ENCODE measurements at regions not wholly inside any gene's neighbourhood (a gene's known extent, or its start where the extent isn't known, plus 50 kb on each side); places are given as distances from the start of the nearest gene placed in this dataset.

- Histone ChIP-seq H3K4me1 (no peaks in the 10 kb centered on the region), H2AFZ (no peak overlapping the region), H3K4me2 (ENCODE audit: low read length) (no peak overlapping the region), H3K4me3 (ENCODE audit: low read depth, low read length) (no peak overlapping the region), H3K36me3 (ENCODE audit: control insufficient read depth, insufficient read depth, low read length) (peaks cover 2% of the 10 kb centered on the region), H3K27ac (no peak overlapping the region), H3K79me2 (no peaks in the 10 kb centered on the region), H3K27me3 (ENCODE audit: control insufficient read depth, insufficient read depth, low read length) (no peaks in the 10 kb centered on the region), H3K9ac (no peak overlapping the region), H3K9me3 (ENCODE audit: control insufficient read depth, low read length) (no peaks in the 10 kb centered on the region)
- no peak for TF ChIP-seq CTCF (IDR thresholded peaks at IDR 0.05)
These were observed 1036.3 kb downstream of the TTLL7 start for GRCh38 chr1:82962658-82963057.

DNA sequence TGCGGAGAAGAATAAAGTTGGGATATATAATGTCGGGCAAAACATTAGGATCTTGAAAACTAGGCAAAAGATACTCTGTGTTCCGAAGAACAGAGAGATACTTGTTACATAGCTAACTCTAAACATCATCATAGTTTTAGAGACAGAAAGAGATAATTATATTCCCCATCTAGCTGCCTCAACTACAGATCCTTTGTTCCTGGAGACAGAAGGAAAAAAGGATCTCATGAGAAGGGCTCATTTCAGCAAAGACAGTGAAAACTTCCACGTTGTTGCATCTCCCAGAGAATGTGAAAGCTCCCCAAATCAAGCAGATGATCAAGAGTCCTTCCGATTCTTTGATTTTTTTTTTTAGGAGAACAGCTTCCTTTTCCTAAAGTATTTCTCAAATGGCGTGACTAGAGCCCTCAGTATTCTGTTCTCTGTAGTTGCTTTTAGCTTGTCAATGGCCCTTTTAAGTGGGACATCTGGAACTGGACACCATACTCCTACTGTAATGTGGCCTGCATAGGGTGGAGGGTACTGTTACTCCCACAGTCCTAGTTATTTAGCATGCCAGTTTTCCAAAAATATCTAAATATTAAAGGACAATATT is 1048.2 kb downstream of the TTLL7 start:
- Histone ChIP-seq H3K4me2 (ENCODE audit: low read length) (no peak overlapping the region), H3K9ac (no peak overlapping the region), H3K27ac (no peak overlapping the region), H3K79me2 (no peaks in the 10 kb centered on the region), H3K27me3 (ENCODE audit: control insufficient read depth, insufficient read depth, low read length) (no peaks in the 10 kb centered on the region), H3K36me3 (ENCODE audit: control insufficient read depth, insufficient read depth, low read length) (no peaks in the 10 kb centered on the region), H3K4me1 (no peaks in the 10 kb centered on the region), H3K4me3 (ENCODE audit: low read depth, low read length) (no peak overlapping the region), H2AFZ (no peak overlapping the region), H3K9me3 (ENCODE audit: control insufficient read depth, low read length) (no peaks in the 10 kb centered on the region)
- no peak for TF ChIP-seq CTCF (IDR thresholded peaks at IDR 0.05)

DNA sequence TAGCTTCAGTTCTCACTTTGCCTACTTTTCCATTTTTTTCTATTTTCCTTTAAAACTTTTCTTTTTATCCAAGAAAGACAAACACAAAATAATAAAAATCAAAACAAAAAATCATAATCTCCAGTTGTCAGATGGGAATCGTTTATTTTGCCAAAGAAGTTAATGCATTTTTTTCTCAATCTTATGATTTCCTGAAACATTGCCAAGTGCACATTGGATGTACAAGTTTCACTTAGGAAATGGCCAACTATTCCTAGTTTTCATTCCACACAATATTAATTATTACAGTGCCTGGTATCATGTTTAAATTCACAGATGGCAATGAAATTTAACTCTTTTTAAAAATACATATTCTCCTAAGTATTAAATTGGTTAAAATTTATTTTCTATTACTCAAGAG is 1050.5 kb downstream of the TTLL7 start:
- Histone ChIP-seq H3K9ac (no peak overlapping the region), H3K4me2 (ENCODE audit: low read length) (no peak overlapping the region), H3K4me3 (ENCODE audit: low read depth, low read length) (no peak overlapping the region), H3K36me3 (ENCODE audit: control insufficient read depth, insufficient read depth, low read length) (no peaks in the 10 kb centered on the region), H2AFZ (no peak overlapping the region), H3K9me3 (ENCODE audit: control insufficient read depth, low read length) (no peaks in the 10 kb centered on the region), H3K4me1 (no peaks in the 10 kb centered on the region), H3K79me2 (no peaks in the 10 kb centered on the region), H3K27ac (no peak overlapping the region), H3K27me3 (ENCODE audit: control insufficient read depth, insufficient read depth, low read length) (no peaks in the 10 kb centered on the region)
- no peak for TF ChIP-seq CTCF (IDR thresholded peaks at IDR 0.05)

- no peak overlapping the region for H3K27ac ChIP-seq
- no peaks in the 10 kb centered on the region for H3K27me3 ChIP-seq (ENCODE audit: control insufficient read depth, insufficient read depth, low read length)
- H2AFZ ChIP-seq = no peak overlapping the region
- H3K4me3 ChIP-seq (ENCODE audit: low read depth, low read length) = no peak overlapping the region
- TF ChIP-seq CTCF (IDR thresholded peaks at IDR 0.05) = no peak
- no peak overlapping the region for H3K4me2 ChIP-seq (ENCODE audit: low read length)
- H3K9ac ChIP-seq = no peak overlapping the region
- H3K36me3 ChIP-seq (ENCODE audit: control insufficient read depth, insufficient read depth, low read length) = no peaks in the 10 kb centered on the region
- H3K4me1 ChIP-seq = no peaks in the 10 kb centered on the region
- H3K9me3 ChIP-seq (ENCODE audit: control insufficient read depth, low read length) = no peaks in the 10 kb centered on the region
- H3K79me2 ChIP-seq = no peaks in the 10 kb centered on the region
These were observed 1051.7 kb downstream of the TTLL7 start for GRCh38 chr1:82947278-82947677.

- Histone ChIP-seq H3K36me3 (ENCODE audit: control insufficient read depth, insufficient read depth, low read length) (no peaks in the 10 kb centered on the region), H3K79me2 (no peaks in the 10 kb centered on the region), H3K9ac (no peak overlapping the region), H2AFZ (no peak overlapping the region), H3K27me3 (ENCODE audit: control insufficient read depth, insufficient read depth, low read length) (no peaks in the 10 kb centered on the region), H3K4me1 (no peaks in the 10 kb centered on the region), H3K4me2 (ENCODE audit: low read length) (no peak overlapping the region), H3K9me3 (ENCODE audit: control insufficient read depth, low read length) (no peaks in the 10 kb centered on the region), H3K27ac (no peak overlapping the region), H3K4me3 (ENCODE audit: low read depth, low read length) (no peak overlapping the region)
- TF ChIP-seq CTCF (IDR thresholded peaks at IDR 0.05) = no peak
These were observed 1052.8 kb downstream of the TTLL7 start for GRCh38 chr1:82946096-82946605.

Data from parathyroid adenoma (tissue), 2 donors.